NB4 (cell line): ENCODE measurements at regions not wholly inside any gene's neighbourhood (a gene's known extent, or its start where the extent isn't known, plus 50 kb on each side); places are given as distances from the start of the nearest gene placed in this dataset.

Source experiments
- CTCF ChIP-seq: IDR thresholded peaks from one replicate; pipeline ENCODE4 v1.5.1; 2012; ENCODE audit warnings: low read depth, low read length
- MAX ChIP-seq: IDR thresholded peaks from 2 replicates; pipeline ENCODE4 v1.6.1; 2011; ENCODE audit warnings: low read depth, low read length
- MYC ChIP-seq: IDR thresholded peaks from 2 replicates; pipeline ENCODE4 v1.6.1; 2011; ENCODE audit warnings: low read depth, low read length
- POLR2A ChIP-seq: IDR thresholded peaks from 2 replicates; pipeline ENCODE4 v1.6.1; 2011; ENCODE audit warnings: mild to moderate bottlenecking; ENCODE audit not compliant: insufficient read length; ENCODE audit errors: extremely low read depth

- TF ChIP-seq POLR2A (no peak), MYC (no peak), CTCF (no peak), MAX (no peak)
Measured at GRCh38 chr1:219993554-219994433, 52.5 kb downstream of the EPRS1 start.
